ENCODE measurements at regions not wholly inside any gene's neighbourhood (a gene's known extent, or its start where the extent isn't known, plus 50 kb on each side); places are given as distances from the start of the nearest gene placed in this dataset.

- H3K36me3 ChIP-seq (ENCODE audit: insufficient read depth, low read length), result no peaks in the 10 kb centered on the region
- H3K9me3 ChIP-seq (ENCODE audit: low read depth, low read length), result no peaks in the 10 kb centered on the region
- DNase-seq (ENCODE audit: low read depth, low spot score), result no peak
- H3K4me3 ChIP-seq, result no peak overlapping the region
- H3K27ac ChIP-seq, result no peak overlapping the region
- no peak for TF ChIP-seq EZH2 (IDR thresholded peaks at IDR 0.05)
- no peak for TF ChIP-seq POLR2AphosphoS5 (IDR thresholded peaks at IDR 0.05; ENCODE audit: borderline replicate concordance, low read depth, low read length)
- TF ChIP-seq FOXP2 (optimal IDR thresholded peaks at IDR 0.05; ENCODE audit: control extremely low read depth, extremely low read length, insufficient read depth), result no peak
- H3K9ac ChIP-seq (ENCODE audit: insufficient read length), result no peak overlapping the region
Measured at GRCh38 chr9:118522093-118523028, 818.2 kb downstream of the TLR4 start.

DNA sequence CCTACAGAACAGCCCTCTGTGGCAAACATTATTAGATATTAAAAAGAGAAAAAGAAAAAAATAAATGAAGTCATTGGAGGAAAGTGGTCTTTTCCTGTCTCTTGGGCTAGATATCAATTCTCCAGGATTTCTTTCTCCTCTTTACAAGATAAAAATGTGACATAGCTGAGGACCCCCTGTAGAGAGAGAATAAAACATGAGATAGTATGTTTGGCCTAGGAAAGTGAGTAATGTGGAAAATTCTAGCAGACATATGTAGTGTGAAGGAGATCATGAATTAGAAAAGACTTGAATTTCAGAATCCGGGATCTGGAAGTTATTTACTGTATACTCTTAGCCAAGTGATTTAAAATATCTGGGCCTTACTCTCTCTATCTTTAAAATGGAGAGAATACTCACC, 823.1 kb downstream of the TLR4 start:
- H3K27ac ChIP-seq, result no peak overlapping the region

GRCh38 chr9:118529210-118529609, 825.0 kb downstream of the TLR4 start:
- no peak overlapping the region for H3K4me3 ChIP-seq
- no peak for DNase-seq (ENCODE audit: low read depth, low spot score)
- TF ChIP-seq POLR2AphosphoS5 (IDR thresholded peaks at IDR 0.05; ENCODE audit: borderline replicate concordance, low read depth, low read length) (no peak), EZH2 (IDR thresholded peaks at IDR 0.05) (no peak), FOXP2 (optimal IDR thresholded peaks at IDR 0.05; ENCODE audit: control extremely low read depth, extremely low read length, insufficient read depth) (no peak)
- H3K36me3 ChIP-seq (ENCODE audit: insufficient read depth, low read length), result no peaks in the 10 kb centered on the region
- no peak overlapping the region for H3K27ac ChIP-seq
- H3K9me3 ChIP-seq (ENCODE audit: low read depth, low read length), result no peaks in the 10 kb centered on the region
- no peak overlapping the region for H3K9ac ChIP-seq (ENCODE audit: insufficient read length)

More for the DNA sequence above, 823.1 kb downstream of the TLR4 start:
- no peak overlapping the region for H3K4me3 ChIP-seq
- no peak for DNase-seq (ENCODE audit: low read depth, low spot score)
- H3K9ac ChIP-seq (ENCODE audit: insufficient read length), result no peak overlapping the region
- no peak for TF ChIP-seq POLR2AphosphoS5 (IDR thresholded peaks at IDR 0.05; ENCODE audit: borderline replicate concordance, low read depth, low read length)
- TF ChIP-seq EZH2 (IDR thresholded peaks at IDR 0.05), result no peak
- no peak for TF ChIP-seq FOXP2 (optimal IDR thresholded peaks at IDR 0.05; ENCODE audit: control extremely low read depth, extremely low read length, insufficient read depth)
- H3K36me3 ChIP-seq (ENCODE audit: insufficient read depth, low read length), result no peaks in the 10 kb centered on the region
- no peaks in the 10 kb centered on the region for H3K9me3 ChIP-seq (ENCODE audit: low read depth, low read length)

- H3K9ac ChIP-seq (ENCODE audit: insufficient read length), result no peak overlapping the region
- no peaks in the 10 kb centered on the region for H3K9me3 ChIP-seq (ENCODE audit: low read depth, low read length)
- TF ChIP-seq FOXP2 (optimal IDR thresholded peaks at IDR 0.05; ENCODE audit: control extremely low read depth, extremely low read length, insufficient read depth), result no peak
- TF ChIP-seq POLR2AphosphoS5 (IDR thresholded peaks at IDR 0.05; ENCODE audit: borderline replicate concordance, low read depth, low read length), result no peak
- TF ChIP-seq EZH2 (IDR thresholded peaks at IDR 0.05), result no peak
- H3K36me3 ChIP-seq (ENCODE audit: insufficient read depth, low read length), result no peaks in the 10 kb centered on the region
- no peak for DNase-seq (ENCODE audit: low read depth, low spot score)
- no peak overlapping the region for H3K4me3 ChIP-seq
- no peak overlapping the region for H3K27ac ChIP-seq
Measured at GRCh38 chr9:118529624-118530214, 825.5 kb downstream of the TLR4 start.

- Histone ChIP-seq H3K36me3 (ENCODE audit: insufficient read depth, low read length) (no peaks in the 10 kb centered on the region), H3K27ac (no peak overlapping the region), H3K9me3 (ENCODE audit: low read depth, low read length) (no peaks in the 10 kb centered on the region), H3K9ac (ENCODE audit: insufficient read length) (no peak overlapping the region), H3K4me3 (no peak overlapping the region)
- TF ChIP-seq POLR2AphosphoS5 (IDR thresholded peaks at IDR 0.05; ENCODE audit: borderline replicate concordance, low read depth, low read length), result no peak
- TF ChIP-seq EZH2 (IDR thresholded peaks at IDR 0.05), result no peak
- TF ChIP-seq FOXP2 (optimal IDR thresholded peaks at IDR 0.05; ENCODE audit: control extremely low read depth, extremely low read length, insufficient read depth), result no peak
- no peak for DNase-seq (ENCODE audit: low read depth, low spot score)
Measured at GRCh38 chr9:118532592-118532991, 828.4 kb downstream of the TLR4 start.

DNA sequence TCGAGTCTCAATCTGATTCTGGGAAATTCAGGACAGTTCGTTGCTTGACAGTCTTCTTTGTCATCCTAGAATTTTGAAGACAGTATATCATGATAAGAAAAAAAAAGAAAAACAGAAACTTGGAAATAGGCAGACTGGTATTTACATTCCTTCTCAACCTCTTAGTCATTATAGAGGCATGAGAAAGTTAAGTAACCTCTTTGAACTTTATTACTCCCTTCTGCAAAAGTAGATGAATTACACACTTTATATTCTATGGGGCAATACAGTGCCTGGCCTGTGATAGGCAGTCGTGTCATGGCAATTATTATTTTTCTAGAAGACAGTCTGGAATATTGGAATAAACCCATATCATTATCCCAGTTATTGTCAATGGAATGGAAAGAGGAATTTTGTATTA, 828.9 kb downstream of the TLR4 start:
- Histone ChIP-seq H3K9me3 (ENCODE audit: low read depth, low read length) (no peaks in the 10 kb centered on the region), H3K36me3 (ENCODE audit: insufficient read depth, low read length) (no peaks in the 10 kb centered on the region), H3K27ac (no peak overlapping the region), H3K9ac (ENCODE audit: insufficient read length) (no peak overlapping the region), H3K4me3 (no peak overlapping the region)
- TF ChIP-seq POLR2AphosphoS5 (IDR thresholded peaks at IDR 0.05; ENCODE audit: borderline replicate concordance, low read depth, low read length) (no peak), FOXP2 (optimal IDR thresholded peaks at IDR 0.05; ENCODE audit: control extremely low read depth, extremely low read length, insufficient read depth) (no peak), EZH2 (IDR thresholded peaks at IDR 0.05) (no peak)
- no peak for DNase-seq (ENCODE audit: low read depth, low spot score)

DNA sequence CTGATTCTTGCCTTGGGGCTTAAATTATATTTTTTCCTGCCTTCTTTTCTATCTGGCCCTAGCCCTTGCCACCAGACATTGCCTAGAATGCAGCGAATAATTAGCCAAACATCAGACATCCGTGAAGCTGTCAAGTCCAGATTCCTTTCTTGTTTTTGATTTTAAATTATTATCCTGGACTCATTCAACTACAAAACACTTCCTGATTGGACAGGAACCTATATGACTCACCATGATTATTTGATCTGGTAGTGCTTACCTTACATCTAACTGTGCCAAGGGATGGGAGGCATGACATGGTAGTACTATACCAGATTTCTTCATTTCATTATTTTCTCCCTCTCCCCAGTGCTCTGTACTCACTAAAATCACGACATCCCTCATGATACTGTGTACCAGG, 829.6 kb downstream of the TLR4 start:
- H3K36me3 ChIP-seq (ENCODE audit: insufficient read depth, low read length), result no peaks in the 10 kb centered on the region
- no peak for DNase-seq (ENCODE audit: low read depth, low spot score)
- no peak overlapping the region for H3K4me3 ChIP-seq
- TF ChIP-seq FOXP2 (optimal IDR thresholded peaks at IDR 0.05; ENCODE audit: control extremely low read depth, extremely low read length, insufficient read depth) (no peak), POLR2AphosphoS5 (IDR thresholded peaks at IDR 0.05; ENCODE audit: borderline replicate concordance, low read depth, low read length) (no peak), EZH2 (IDR thresholded peaks at IDR 0.05) (no peak)
- no peak overlapping the region for H3K9ac ChIP-seq (ENCODE audit: insufficient read length)
- H3K27ac ChIP-seq, result no peak overlapping the region
- H3K9me3 ChIP-seq (ENCODE audit: low read depth, low read length), result no peaks in the 10 kb centered on the region

DNA sequence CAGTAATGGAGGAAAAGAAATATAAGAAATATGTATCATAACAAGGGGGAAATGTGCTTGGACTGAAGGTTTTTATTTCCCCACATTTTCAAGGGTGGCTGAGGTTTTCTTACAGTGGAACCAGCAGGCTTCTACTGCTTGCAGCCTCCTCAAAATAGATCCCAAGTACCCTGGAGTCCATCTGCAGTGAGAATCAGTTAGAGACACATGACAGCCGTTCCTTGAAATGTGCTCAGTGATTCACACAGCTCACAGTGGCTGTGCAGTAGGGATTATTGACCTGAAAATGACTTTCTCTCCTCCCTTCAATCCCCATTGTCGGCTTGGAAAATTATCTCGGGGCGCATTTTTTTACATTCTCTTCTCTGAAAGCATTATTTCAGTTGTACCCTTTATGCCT, 832.0 kb downstream of the TLR4 start:
- H3K9me3 ChIP-seq (ENCODE audit: low read depth, low read length), result no peaks in the 10 kb centered on the region
- no peaks in the 10 kb centered on the region for H3K36me3 ChIP-seq (ENCODE audit: insufficient read depth, low read length)
- no peak overlapping the region for H3K27ac ChIP-seq
- DNase-seq (ENCODE audit: low read depth, low spot score), result no peak
- H3K9ac ChIP-seq (ENCODE audit: insufficient read length), result no peak overlapping the region
- no peak overlapping the region for H3K4me3 ChIP-seq
- TF ChIP-seq POLR2AphosphoS5 (IDR thresholded peaks at IDR 0.05; ENCODE audit: borderline replicate concordance, low read depth, low read length) (no peak), FOXP2 (optimal IDR thresholded peaks at IDR 0.05; ENCODE audit: control extremely low read depth, extremely low read length, insufficient read depth) (no peak)

Data from SK-N-MC (cell line).